OCI-LY1 (cell line): ENCODE measurements at regions not wholly inside any gene's neighbourhood (a gene's known extent, or its start where the extent isn't known, plus 50 kb on each side); places are given as distances from the start of the nearest gene placed in this dataset.

ENCODE experiments used
- H2AFZ ChIP-seq: fragments of 200-600 bp; sonication (generic), shearing (Covaris generic); 2 replicates; pipeline ENCODE4 v1.6.0; 2014; ENCODE audit warnings: antibody characterized with exemption, mild to moderate bottlenecking, low read length
- H3F3A ChIP-seq: fragments of 200-600 bp; sonication (generic), shearing (Covaris generic); 2 replicates; pipeline ENCODE4 v1.6.0; 2014; ENCODE audit warnings: mild to moderate bottlenecking, antibody characterized with exemption, low read length, moderate library complexity; ENCODE audit not compliant: insufficient read depth
- H3K27ac ChIP-seq: fragments of 200-600 bp; sonication (generic); 2 replicates; pipeline ENCODE4 v1.5.1; 2014; ENCODE audit warnings: low read length, mixed run types, mild to moderate bottlenecking, low read depth; ENCODE audit not compliant: poor library complexity, severe bottlenecking
- H3K27me3 ChIP-seq: fragments of 200-600 bp; sonication (generic); 2 replicates; pipeline ENCODE4 v1.6.0; 2014; ENCODE audit warnings: antibody characterized with exemption, mild to moderate bottlenecking, low read length, moderate library complexity; ENCODE audit not compliant: insufficient read depth
- H3K36me3 ChIP-seq: fragments of 200-600 bp; sonication (generic); 2 replicates; pipeline ENCODE4 v1.6.1; 2014; ENCODE audit warnings: mild to moderate bottlenecking, antibody characterized with exemption, low read length, moderate library complexity, mixed read lengths; ENCODE audit not compliant: insufficient read depth
- H3K4me1 ChIP-seq: fragments of 200-600 bp; sonication (generic); 2 replicates; pipeline ENCODE4 v1.5.1; 2014; ENCODE audit warnings: mild to moderate bottlenecking, low read length, moderate library complexity; ENCODE audit not compliant: insufficient read depth, severe bottlenecking
- H3K4me2 ChIP-seq: fragments of 200-600 bp; sonication (generic), shearing (Covaris generic); 2 replicates; pipeline ENCODE4 v1.6.1; 2014; ENCODE audit warnings: low read length
- H3K4me3 ChIP-seq: fragments of 200-600 bp; sonication (generic); 2 replicates; pipeline ENCODE4 v1.5.1; 2014; ENCODE audit warnings: low read length, low read depth, mild to moderate bottlenecking, mixed read lengths; ENCODE audit not compliant: poor library complexity, severe bottlenecking
- H3K79me2 ChIP-seq: fragments of 200-600 bp; shearing (Covaris generic); 2 replicates; pipeline ENCODE4 v1.6.1; 2016; ENCODE audit warnings: mixed run types, low read length, mixed read lengths; ENCODE audit not compliant: insufficient read depth
- H3K9ac ChIP-seq: fragments of 200-600 bp; sonication (generic), shearing (Covaris generic); 2 replicates; pipeline ENCODE4 v1.6.1; 2014; ENCODE audit warnings: mild to moderate bottlenecking, low read length, mixed read lengths
- H3K9me2 ChIP-seq: fragments of 200-600 bp; sonication (generic), shearing (Covaris generic); 2 replicates; pipeline ENCODE4 v1.6.1; 2014; ENCODE audit warnings: low read depth, mild to moderate bottlenecking, low read length, mixed read lengths
- H3K9me3 ChIP-seq: fragments of 200-600 bp; shearing (Covaris generic); 2 replicates; pipeline ENCODE4 v1.6.1; 2014; ENCODE audit warnings: low read length, mixed read lengths
- H4K20me1 ChIP-seq: fragments of 200-600 bp; sonication (generic), shearing (Covaris generic); 2 replicates; pipeline ENCODE4 v1.6.0; 2016; ENCODE audit warnings: mild to moderate bottlenecking, low read length; ENCODE audit not compliant: insufficient read depth
- EZH2 ChIP-seq: fragments of 200-600 bp; sonication (generic), shearing (Covaris generic); IDR thresholded peaks from 2 replicates; pipeline ENCODE4 v1.8.0; 2017; ENCODE audit warnings: borderline replicate concordance, mixed run types, mild to moderate bottlenecking, antibody characterized with exemption, low read length, moderate library complexity, mixed read lengths
- TF ChIP-seq, protein P1 (sequence below): fragments of 200-600 bp; sonication (generic), shearing (Covaris generic); IDR thresholded peaks from 2 replicates; pipeline ENCODE4 v1.5.1; 2017; ENCODE audit warnings: mild to moderate bottlenecking, antibody characterized with exemption, low read length, moderate library complexity, mixed read lengths

DNA sequence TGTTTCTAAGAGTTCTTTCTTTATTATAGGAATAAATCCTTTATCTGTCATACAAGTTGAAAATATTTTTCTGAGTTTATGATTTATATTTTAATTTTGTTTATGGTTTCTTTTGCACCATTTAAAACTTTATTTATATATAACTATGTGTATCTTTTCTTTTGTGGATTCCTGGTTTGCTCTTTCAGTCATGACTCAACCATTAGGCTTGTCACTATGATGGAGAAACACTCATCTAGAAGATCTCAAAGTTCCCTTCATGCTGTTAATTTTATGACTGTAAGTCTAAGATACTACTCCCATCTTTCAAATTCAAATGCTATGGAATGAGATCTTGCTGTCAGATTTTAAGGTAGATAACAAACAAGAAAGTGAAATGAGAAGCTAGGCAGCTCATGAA is 199.5 kb downstream of the INHBA start:
- no peaks in the 10 kb centered on the region for H3K36me3 ChIP-seq
- H3K9me3 ChIP-seq: no peaks in the 10 kb centered on the region
- no peaks in the 10 kb centered on the region for H3K79me2 ChIP-seq
- no peaks in the 10 kb centered on the region for H3K27me3 ChIP-seq
- H3K9ac ChIP-seq: no peak overlapping the region
- H3K9me2 ChIP-seq: no peaks in the 10 kb centered on the region
- H3K27ac ChIP-seq: no peak overlapping the region
- no peak overlapping the region for H3K4me3 ChIP-seq
- TF ChIP-seq, protein P1, sequence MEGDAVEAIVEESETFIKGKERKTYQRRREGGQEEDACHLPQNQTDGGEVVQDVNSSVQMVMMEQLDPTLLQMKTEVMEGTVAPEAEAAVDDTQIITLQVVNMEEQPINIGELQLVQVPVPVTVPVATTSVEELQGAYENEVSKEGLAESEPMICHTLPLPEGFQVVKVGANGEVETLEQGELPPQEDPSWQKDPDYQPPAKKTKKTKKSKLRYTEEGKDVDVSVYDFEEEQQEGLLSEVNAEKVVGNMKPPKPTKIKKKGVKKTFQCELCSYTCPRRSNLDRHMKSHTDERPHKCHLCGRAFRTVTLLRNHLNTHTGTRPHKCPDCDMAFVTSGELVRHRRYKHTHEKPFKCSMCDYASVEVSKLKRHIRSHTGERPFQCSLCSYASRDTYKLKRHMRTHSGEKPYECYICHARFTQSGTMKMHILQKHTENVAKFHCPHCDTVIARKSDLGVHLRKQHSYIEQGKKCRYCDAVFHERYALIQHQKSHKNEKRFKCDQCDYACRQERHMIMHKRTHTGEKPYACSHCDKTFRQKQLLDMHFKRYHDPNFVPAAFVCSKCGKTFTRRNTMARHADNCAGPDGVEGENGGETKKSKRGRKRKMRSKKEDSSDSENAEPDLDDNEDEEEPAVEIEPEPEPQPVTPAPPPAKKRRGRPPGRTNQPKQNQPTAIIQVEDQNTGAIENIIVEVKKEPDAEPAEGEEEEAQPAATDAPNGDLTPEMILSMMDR: no peak
- no peak for TF ChIP-seq EZH2
- no peaks in the 10 kb centered on the region for H3K4me1 ChIP-seq
- H2AFZ ChIP-seq: no peak overlapping the region
- H4K20me1 ChIP-seq: no peaks in the 10 kb centered on the region
- no peak overlapping the region for H3K4me2 ChIP-seq
- H3F3A ChIP-seq: no peaks in the 10 kb centered on the region

DNA sequence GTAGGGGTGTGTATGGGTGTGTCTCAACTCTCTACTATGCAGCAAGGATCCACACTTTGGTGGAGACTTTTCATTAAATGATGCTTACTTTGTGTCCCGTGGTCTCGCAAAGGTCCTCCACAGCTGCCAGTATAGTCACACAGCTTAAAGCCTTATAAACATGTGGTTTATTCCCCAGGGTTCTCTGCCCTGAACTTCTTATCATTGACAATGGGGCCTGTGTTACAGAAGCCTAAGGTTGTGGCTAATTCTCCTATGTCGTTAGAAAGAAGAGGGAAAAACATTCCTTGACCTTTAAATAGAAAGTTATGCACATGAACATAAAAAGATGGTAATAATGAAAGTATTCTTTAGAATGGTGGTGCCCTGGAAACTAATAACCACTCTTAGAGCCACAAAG is 201.4 kb downstream of the INHBA start:
- TF ChIP-seq, protein P1: no peak
- TF ChIP-seq EZH2: no peak
- Histone ChIP-seq H3F3A (no peaks in the 10 kb centered on the region), H3K9me2 (no peaks in the 10 kb centered on the region), H3K4me3 (no peak overlapping the region), H3K36me3 (no peaks in the 10 kb centered on the region), H3K4me2 (no peak overlapping the region), H3K9ac (no peak overlapping the region), H3K79me2 (no peaks in the 10 kb centered on the region), H3K4me1 (no peaks in the 10 kb centered on the region), H3K27ac (no peak overlapping the region), H2AFZ (no peak overlapping the region), H3K9me3 (no peaks in the 10 kb centered on the region), H3K27me3 (no peaks in the 10 kb centered on the region), H4K20me1 (no peaks in the 10 kb centered on the region)

DNA sequence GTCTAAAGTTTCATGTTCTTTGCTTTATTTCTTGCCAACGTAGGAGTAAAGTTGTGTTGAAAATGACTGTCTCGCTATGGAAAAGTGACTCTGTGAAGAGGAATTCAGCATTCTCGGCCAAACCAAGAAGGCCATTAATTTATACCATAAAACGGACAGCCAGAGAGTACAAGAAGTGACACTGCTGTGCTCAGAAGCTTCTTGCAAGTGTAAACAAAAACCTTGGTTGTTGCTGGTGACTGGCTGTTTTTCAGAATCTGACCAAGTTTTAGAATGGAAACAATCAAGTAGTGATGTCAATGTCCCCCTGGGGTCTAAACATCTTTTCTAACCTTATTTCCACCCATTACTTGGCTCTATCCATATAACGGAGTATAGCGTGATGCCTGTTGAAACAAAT is 201.9 kb downstream of the INHBA start:
- H3K9me3 ChIP-seq: no peaks in the 10 kb centered on the region
- H3K4me2 ChIP-seq: no peak overlapping the region
- no peak overlapping the region for H2AFZ ChIP-seq
- TF ChIP-seq EZH2: no peak
- TF ChIP-seq, protein P1: no peak
- no peaks in the 10 kb centered on the region for H3K79me2 ChIP-seq
- no peak overlapping the region for H3K4me3 ChIP-seq
- H3K4me1 ChIP-seq: no peaks in the 10 kb centered on the region
- H3K36me3 ChIP-seq: no peaks in the 10 kb centered on the region
- H3K9me2 ChIP-seq: no peaks in the 10 kb centered on the region
- H4K20me1 ChIP-seq: no peaks in the 10 kb centered on the region
- no peaks in the 10 kb centered on the region for H3F3A ChIP-seq
- H3K27ac ChIP-seq: no peak overlapping the region
- H3K9ac ChIP-seq: no peak overlapping the region
- H3K27me3 ChIP-seq: no peaks in the 10 kb centered on the region
